ENCODE measurements at regions not wholly inside any gene's neighbourhood (a gene's known extent, or its start where the extent isn't known, plus 50 kb on each side); places are given as distances from the start of the nearest gene placed in this dataset.

DNA sequence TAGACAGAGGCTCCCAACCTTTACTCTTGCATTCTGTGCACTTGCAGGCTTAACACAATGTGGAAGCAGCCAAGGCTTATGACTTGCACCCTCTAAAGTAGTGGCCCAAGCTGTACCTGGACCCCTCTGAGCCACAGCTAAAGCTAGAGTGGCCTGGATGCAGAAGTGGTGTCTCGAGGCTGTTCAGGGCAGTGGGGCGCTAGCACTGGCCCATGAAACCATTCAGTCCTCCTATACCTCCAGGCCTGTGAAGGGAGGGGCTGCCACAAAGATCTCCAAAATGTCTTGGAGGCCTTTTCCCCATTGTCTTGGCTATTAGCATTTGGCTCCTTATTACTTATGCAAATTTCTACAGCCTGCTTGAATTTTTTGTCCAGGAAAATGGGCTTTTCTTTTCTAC, 207.7 kb downstream of the OSR1 start:
- TF ChIP-seq POLR2A (IDR thresholded peaks at IDR 0.05): no peak
- TF ChIP-seq, protein P1, sequence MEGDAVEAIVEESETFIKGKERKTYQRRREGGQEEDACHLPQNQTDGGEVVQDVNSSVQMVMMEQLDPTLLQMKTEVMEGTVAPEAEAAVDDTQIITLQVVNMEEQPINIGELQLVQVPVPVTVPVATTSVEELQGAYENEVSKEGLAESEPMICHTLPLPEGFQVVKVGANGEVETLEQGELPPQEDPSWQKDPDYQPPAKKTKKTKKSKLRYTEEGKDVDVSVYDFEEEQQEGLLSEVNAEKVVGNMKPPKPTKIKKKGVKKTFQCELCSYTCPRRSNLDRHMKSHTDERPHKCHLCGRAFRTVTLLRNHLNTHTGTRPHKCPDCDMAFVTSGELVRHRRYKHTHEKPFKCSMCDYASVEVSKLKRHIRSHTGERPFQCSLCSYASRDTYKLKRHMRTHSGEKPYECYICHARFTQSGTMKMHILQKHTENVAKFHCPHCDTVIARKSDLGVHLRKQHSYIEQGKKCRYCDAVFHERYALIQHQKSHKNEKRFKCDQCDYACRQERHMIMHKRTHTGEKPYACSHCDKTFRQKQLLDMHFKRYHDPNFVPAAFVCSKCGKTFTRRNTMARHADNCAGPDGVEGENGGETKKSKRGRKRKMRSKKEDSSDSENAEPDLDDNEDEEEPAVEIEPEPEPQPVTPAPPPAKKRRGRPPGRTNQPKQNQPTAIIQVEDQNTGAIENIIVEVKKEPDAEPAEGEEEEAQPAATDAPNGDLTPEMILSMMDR (IDR thresholded peaks at IDR 0.05): no peak

Data from thyroid gland (tissue), 4 donors.